ENCODE measurements at regions not wholly inside any gene's neighbourhood (a gene's known extent, or its start where the extent isn't known, plus 50 kb on each side); places are given as distances from the start of the nearest gene placed in this dataset.

- no peak for DNase-seq
Measured at GRCh38 chr2:177314722-177315264, 50.3 kb upstream of the NFE2L2 start.

GRCh38 chr2:177315364-177315763 is 50.8 kb upstream of the NFE2L2 start:
- DNase-seq: no peak

GRCh38 chr2:177316756-177317155 is 52.2 kb upstream of the NFE2L2 start:
- DNase-seq: no peak

- DNase-seq: no peak
Measured at GRCh38 chr2:177317443-177317842, 52.9 kb upstream of the NFE2L2 start.

GRCh38 chr2:177317857-177318256 is 53.3 kb upstream of the NFE2L2 start:
- no peak for DNase-seq

- DNase-seq: no peak
Measured at GRCh38 chr2:177318613-177319012, 54.1 kb upstream of the NFE2L2 start.

GRCh38 chr2:177320596-177320995 is 56.1 kb upstream of the NFE2L2 start:
- DNase-seq: no peak

GRCh38 chr2:177322801-177323261 is 58.3 kb upstream of the NFE2L2 start:
- DNase-seq: no peak

GRCh38 chr2:177324797-177325196 is 60.3 kb upstream of the NFE2L2 start:
- DNase-seq: no peak

- DNase-seq: no peak
Measured at GRCh38 chr2:177325554-177325953, 61.0 kb upstream of the NFE2L2 start.

- DNase-seq: no peak
Measured at GRCh38 chr2:177326005-177326404, 61.5 kb upstream of the NFE2L2 start.

- DNase-seq: no peak
Measured at GRCh38 chr2:177326591-177326990, 62.1 kb upstream of the NFE2L2 start.

GRCh38 chr2:177327009-177327408 is 62.5 kb upstream of the NFE2L2 start:
- no peak for DNase-seq

- no peak for DNase-seq
Measured at GRCh38 chr2:177328056-177328455, 63.5 kb upstream of the NFE2L2 start.

- no peak for DNase-seq
Measured at GRCh38 chr2:177329064-177329463, 63.5 kb upstream of the AGPS start.

GRCh38 chr2:177331466-177331997 is 61.0 kb upstream of the AGPS start:
- DNase-seq: no peak

- DNase-seq: peak; percentile 64
Measured at GRCh38 chr2:177332026-177332991, 60.3 kb upstream of the AGPS start.

GRCh38 chr2:177332992-177333388 is 59.6 kb upstream of the AGPS start:
- no peak for DNase-seq

- DNase-seq: peak; percentile 73
Measured at GRCh38 chr2:177334940-177335543, 57.5 kb upstream of the AGPS start.

GRCh38 chr2:177335917-177336450 is 56.6 kb upstream of the AGPS start:
- DNase-seq: no peak

GRCh38 chr2:177338177-177338721 is 54.3 kb upstream of the AGPS start:
- peak; percentile 23 for DNase-seq

- DNase-seq: no peak
Measured at GRCh38 chr2:177340158-177340557, 52.4 kb upstream of the AGPS start.

- no peak for DNase-seq
Measured at GRCh38 chr2:177342736-177343135, 49.8 kb upstream of the AGPS start.
